CD14-positive monocyte (primary cell): ENCODE measurements at regions not wholly inside any gene's neighbourhood (a gene's known extent, or its start where the extent isn't known, plus 50 kb on each side); places are given as distances from the start of the nearest gene placed in this dataset.
"Not testable (repeated sequence)": the region's sequence is repeated elsewhere in the genome, so short reads cannot be mapped to it uniquely, and the experiment has no call there.

Experiments used
- DNase-seq, 3 donors: peaks; one replicate each; pipeline ENCODE4 v3.0.0-alpha.2; 2011 to 2022
- H2AFZ ChIP-seq: 2 replicates; pipeline ENCODE4 v1.6.0; 2012; ENCODE audit warnings: mild to moderate bottlenecking, low read depth, low read length, inconsistent platforms; ENCODE audit not compliant: insufficient read depth, poor library complexity, severe bottlenecking
- H3K27ac ChIP-seq, 2 donors: 1 replicate in 1 of 2; 2 replicates in 1 of 2; pipeline ENCODE4 v1.5.1; 2012 to 2013; ENCODE audit warnings: low read length in 2 of 2, control low read depth in 1 of 2, inconsistent platforms in 1 of 2, low read depth in 1 of 2, mild to moderate bottlenecking in 1 of 2
- H3K27me3 ChIP-seq, 2 donors: one replicate each; pipeline versions ENCODE4 v1.6.0 to v1.6.1; 2011 to 2013; ENCODE audit warnings: low read length in 2 of 2; ENCODE audit not compliant: control insufficient read depth in 2 of 2, insufficient read depth in 2 of 2
- H3K36me3 ChIP-seq, 2 donors: replicated peaks in 1 of 2; 1 replicate in 1 of 2; 2 replicates in 1 of 2; pipeline versions ENCODE4 v1.5.1 to v1.6.1; 2012 to 2013; ENCODE audit warnings: low read length in 2 of 2, control low read depth in 1 of 2, inconsistent platforms in 1 of 2, mild to moderate bottlenecking in 1 of 2; ENCODE audit not compliant: insufficient read depth in 2 of 2, control insufficient read depth in 1 of 2
- H3K4me1 ChIP-seq, 2 donors: 1 replicate in 1 of 2; 2 replicates in 1 of 2; pipeline versions ENCODE4 v1.5.1 to v1.6.1; 2012 to 2013; ENCODE audit warnings: low read length in 2 of 2, control low read depth in 1 of 2, inconsistent platforms in 1 of 2, mild to moderate bottlenecking in 1 of 2, moderate library complexity in 1 of 2; ENCODE audit not compliant: insufficient read depth in 2 of 2, control insufficient read depth in 1 of 2
- H3K4me2 ChIP-seq: replicated peaks from 2 replicates; pipeline ENCODE3; 2012; ENCODE audit warnings: low read length, moderate library complexity, mild to moderate bottlenecking; ENCODE audit not compliant: poor library complexity, severe bottlenecking; ENCODE audit errors: extremely low read depth
- H3K4me3 ChIP-seq, 3 experiments: fragments of 200-600 bp in 1 of 3; sonication (generic) in 1 of 3; replicated peaks in 1 of 3; 1 replicate in 2 of 3; 2 replicates in 1 of 3; pipeline ENCODE4 v1.5.1; 2011 to 2013; ENCODE audit warnings: low read length in 3 of 3, mild to moderate bottlenecking in 3 of 3, control low read depth in 2 of 3, low read depth in 2 of 3, inconsistent platforms in 1 of 3, moderate library complexity in 1 of 3
- H3K79me2 ChIP-seq: 2 replicates; pipeline ENCODE4 v1.6.0; 2012; ENCODE audit warnings: mild to moderate bottlenecking, control low read depth, inconsistent platforms, low read length, moderate library complexity; ENCODE audit not compliant: insufficient read depth
- H3K9ac ChIP-seq: 2 replicates; pipeline ENCODE4 v1.6.0; 2017; ENCODE audit warnings: low read length, mild to moderate bottlenecking; ENCODE audit not compliant: insufficient read depth, poor library complexity, severe bottlenecking
- H3K9me3 ChIP-seq, 2 donors: replicated peaks in 1 of 2; 1 replicate in 1 of 2; 2 replicates in 1 of 2; pipeline versions ENCODE4 v1.5.1 to v1.6.1; 2012 to 2013; ENCODE audit warnings: low read length in 2 of 2, control low read depth in 1 of 2; ENCODE audit not compliant: control insufficient read depth in 1 of 2, insufficient read depth in 1 of 2
- H4K20me1 ChIP-seq: 2 replicates; pipeline ENCODE4 v1.6.0; 2012; ENCODE audit warnings: mild to moderate bottlenecking, low read length, control low read depth, moderate library complexity; ENCODE audit not compliant: insufficient read depth
- H3K27ac Mint-ChIP-seq, 7 donors: one replicate each; pipeline ENCODE4 v1.8.0; 2020; ENCODE audit warnings: mild to moderate bottlenecking in 7 of 7, mixed read lengths in 7 of 7, moderate library complexity in 6 of 7, inconsistent platforms in 2 of 7
- H3K27me3 Mint-ChIP-seq, 3 donors: one replicate each; pipeline ENCODE4 v1.8.0; 2021 to 2022; ENCODE audit warnings: low read depth in 3 of 3, mild to moderate bottlenecking in 3 of 3, mixed read lengths in 3 of 3, moderate library complexity in 3 of 3, inconsistent platforms in 1 of 3
- H3K36me3 Mint-ChIP-seq, 2 donors: one replicate each; pipeline ENCODE4 v1.8.0; 2020; ENCODE audit warnings: mixed read lengths in 2 of 2, inconsistent platforms in 1 of 2, mild to moderate bottlenecking in 1 of 2
- H3K4me1 Mint-ChIP-seq: one replicate; pipeline ENCODE4 v1.8.0; 2020; ENCODE audit warnings: mild to moderate bottlenecking, mixed read lengths
- H3K4me3 Mint-ChIP-seq, 2 donors: one replicate each; pipeline ENCODE4 v1.8.0; 2020; ENCODE audit warnings: mild to moderate bottlenecking in 2 of 2, mixed read lengths in 2 of 2, moderate library complexity in 1 of 2
- H3K9me3 Mint-ChIP-seq, 7 donors: one replicate each; pipeline ENCODE4 v1.8.0; 2020 to 2022; ENCODE audit warnings: mixed read lengths in 7 of 7, mild to moderate bottlenecking in 6 of 7, moderate library complexity in 6 of 7, inconsistent platforms in 2 of 7
- WGBS: methylation state at CpG from one replicate; pipeline ENCODE4 v1.1.5; 2013; ENCODE audit warnings: missing lambda C conversion rate; ENCODE audit not compliant: insufficient coverage; 5-methylcytosine and 5-hydroxymethylcytosine counted together
- intact Hi-C, 2 donors: fragments of 100-400 bp; cut with micrococcal nuclease; formaldehyde crosslinking; loops; one replicate each; pipeline versions ENCODE4 v1.15.0 to v1.15.1; 2023
- TF ChIP-seq, protein P1 (sequence below): fragments of 200-600 bp; IDR thresholded peaks from one replicate; pipeline ENCODE4 v1.8.0; 2022; ENCODE audit warnings: antibody characterized with exemption, mild to moderate bottlenecking

DNA sequence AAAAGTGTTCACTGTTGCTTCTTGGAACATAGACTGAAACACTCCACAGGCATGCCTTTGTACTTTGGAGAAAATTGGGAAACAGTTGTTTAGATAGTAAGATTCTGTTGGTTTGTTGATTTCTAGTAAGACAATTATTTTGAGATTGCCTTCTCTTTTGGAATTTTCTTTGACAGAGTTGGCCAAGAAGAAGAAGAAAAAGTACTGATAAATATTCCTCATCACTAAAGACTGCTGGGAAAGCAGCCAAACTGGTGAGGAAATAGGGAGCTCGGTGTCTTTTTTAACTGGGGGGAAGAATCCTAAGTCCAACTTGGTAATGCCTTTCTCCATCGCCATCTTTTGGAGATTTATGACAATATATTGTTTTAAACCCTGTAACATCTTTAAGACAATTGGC lies 370.7 kb downstream of the GPAT3 start:
- no peak overlapping the region for H3K4me3 Mint-ChIP-seq
- H3K9me3 ChIP-seq = no peaks in the 10 kb centered on the region
- DNase-seq = no peak
- no peaks in the 10 kb centered on the region for H3K36me3 ChIP-seq
- no peaks in the 10 kb centered on the region for H3K4me1 Mint-ChIP-seq
- H4K20me1 ChIP-seq = no peaks in the 10 kb centered on the region
- intact Hi-C loops = no loop called here
- H3K27ac Mint-ChIP-seq = no peak overlapping the region
- no peak overlapping the region for H3K4me3 ChIP-seq
- no peaks in the 10 kb centered on the region for H3K4me1 ChIP-seq
- no peak overlapping the region for H3K27ac ChIP-seq
- no peaks in the 10 kb centered on the region for H3K79me2 ChIP-seq
- no peak overlapping the region for H3K9ac ChIP-seq
- TF ChIP-seq, protein P1, sequence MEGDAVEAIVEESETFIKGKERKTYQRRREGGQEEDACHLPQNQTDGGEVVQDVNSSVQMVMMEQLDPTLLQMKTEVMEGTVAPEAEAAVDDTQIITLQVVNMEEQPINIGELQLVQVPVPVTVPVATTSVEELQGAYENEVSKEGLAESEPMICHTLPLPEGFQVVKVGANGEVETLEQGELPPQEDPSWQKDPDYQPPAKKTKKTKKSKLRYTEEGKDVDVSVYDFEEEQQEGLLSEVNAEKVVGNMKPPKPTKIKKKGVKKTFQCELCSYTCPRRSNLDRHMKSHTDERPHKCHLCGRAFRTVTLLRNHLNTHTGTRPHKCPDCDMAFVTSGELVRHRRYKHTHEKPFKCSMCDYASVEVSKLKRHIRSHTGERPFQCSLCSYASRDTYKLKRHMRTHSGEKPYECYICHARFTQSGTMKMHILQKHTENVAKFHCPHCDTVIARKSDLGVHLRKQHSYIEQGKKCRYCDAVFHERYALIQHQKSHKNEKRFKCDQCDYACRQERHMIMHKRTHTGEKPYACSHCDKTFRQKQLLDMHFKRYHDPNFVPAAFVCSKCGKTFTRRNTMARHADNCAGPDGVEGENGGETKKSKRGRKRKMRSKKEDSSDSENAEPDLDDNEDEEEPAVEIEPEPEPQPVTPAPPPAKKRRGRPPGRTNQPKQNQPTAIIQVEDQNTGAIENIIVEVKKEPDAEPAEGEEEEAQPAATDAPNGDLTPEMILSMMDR = no peak
- no peak overlapping the region for H2AFZ ChIP-seq
- no peaks in the 10 kb centered on the region for H3K36me3 Mint-ChIP-seq
- no peaks in the 10 kb centered on the region for H3K9me3 Mint-ChIP-seq
- no CpG with 5 or more reads among the region's 2 CpGs for WGBS
- H3K27me3 ChIP-seq = no peaks in the 10 kb centered on the region
- H3K27me3 Mint-ChIP-seq = peaks cover 0 to 4% (median 4%) of the 10 kb centered on the region in 3 donors
- no peak overlapping the region for H3K4me2 ChIP-seq

DNA sequence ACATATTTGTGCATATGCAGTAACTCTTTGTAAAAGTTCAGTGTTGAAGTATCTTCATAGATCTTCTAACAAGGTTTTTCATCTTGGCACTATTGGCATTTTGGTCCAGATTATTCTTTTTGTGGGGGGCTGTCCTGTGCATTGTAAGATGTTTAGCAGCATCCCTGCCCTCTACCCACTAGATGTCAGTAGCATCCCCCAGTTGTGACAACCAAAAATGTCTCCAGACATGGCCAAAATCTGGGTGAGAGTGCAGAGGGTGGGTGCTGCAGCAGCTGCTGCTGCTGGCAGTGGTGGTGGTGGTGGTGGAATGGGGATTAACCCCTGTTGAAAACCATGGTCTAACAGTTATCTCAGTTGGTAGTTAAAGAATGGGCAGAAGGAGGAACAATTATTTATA lies 370.0 kb downstream of the GPAT3 start:
- Histone ChIP-seq H3K9ac (no peak overlapping the region), H3K36me3 (no peaks in the 10 kb centered on the region), H3K27me3 (no peaks in the 10 kb centered on the region), H3K4me2 (no peak overlapping the region), H2AFZ (no peak overlapping the region), H3K79me2 (no peaks in the 10 kb centered on the region), H4K20me1 (no peaks in the 10 kb centered on the region), H3K4me1 (no peaks in the 10 kb centered on the region), H3K27ac (no peak overlapping the region), H3K9me3 (no peaks in the 10 kb centered on the region), H3K4me3 (no peak overlapping the region)
- Mint-ChIP-seq H3K4me1 (no peaks in the 10 kb centered on the region), H3K27me3 (peaks cover 0 to 5% (median 4%) of the 10 kb centered on the region in 3 donors), H3K36me3 (no peaks in the 10 kb centered on the region), H3K4me3 (no peak overlapping the region), H3K9me3 (no peaks in the 10 kb centered on the region), H3K27ac (no peak overlapping the region)
- intact Hi-C loops = no loop called here
- DNase-seq = no peak
- TF ChIP-seq, protein P1 = no peak

DNA sequence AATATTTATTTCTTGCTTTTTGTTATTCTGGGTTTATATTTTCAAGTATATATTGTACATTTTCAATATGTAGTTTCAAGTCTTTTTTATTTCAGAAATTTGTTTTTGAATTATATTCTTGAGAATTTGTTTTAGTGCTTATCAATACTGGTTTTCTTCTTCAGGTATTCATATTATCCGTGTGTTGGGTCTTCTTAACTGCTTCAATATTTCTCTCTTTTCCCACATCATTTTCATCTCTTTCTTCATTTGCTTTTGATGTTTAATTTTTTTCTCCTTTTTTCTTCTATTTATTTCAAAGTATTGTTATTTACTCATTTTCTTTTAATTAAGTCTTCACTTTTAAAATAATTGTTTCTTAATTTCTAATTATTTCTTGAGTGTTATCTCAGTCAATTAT lies 367.8 kb downstream of the GPAT3 start:
- H3K9ac ChIP-seq, DNase-seq, H3K9me3 ChIP-seq, H3K27ac ChIP-seq, H3K36me3 Mint-ChIP-seq, H3K9me3 Mint-ChIP-seq, H3K27me3 Mint-ChIP-seq, H3K4me1 Mint-ChIP-seq, intact Hi-C loops, H3K27ac Mint-ChIP-seq, H3K4me3 ChIP-seq, H2AFZ ChIP-seq, H4K20me1 ChIP-seq, H3K4me2 ChIP-seq, H3K36me3 ChIP-seq, H3K79me2 ChIP-seq, H3K4me1 ChIP-seq, H3K27me3 ChIP-seq, H3K4me3 Mint-ChIP-seq: not testable (repeated sequence)
- no CpG with 5 or more reads among the region's 1 CpG for WGBS
